GM18861 (cell line): ENCODE measurements at regions not wholly inside any gene's neighbourhood (a gene's known extent, or its start where the extent isn't known, plus 50 kb on each side); places are given as distances from the start of the nearest gene placed in this dataset.

Experiments used
- ATAC-seq: cut with Tn5 transposase; IDR thresholded peaks from one replicate; pipeline ENCODE4 v1.9.1; 2021; ENCODE audit not compliant: unreplicated experiment

GRCh38 chr2:139196754-139197153 lies 416.6 kb upstream of the NXPH2 start:
- ATAC-seq, result no peak

- no peak for ATAC-seq
Measured at GRCh38 chr2:139194546-139194945, 414.4 kb upstream of the NXPH2 start.

GRCh38 chr2:139177041-139177440 lies 396.9 kb upstream of the NXPH2 start:
- no peak for ATAC-seq

- no peak for ATAC-seq
Measured at GRCh38 chr2:139175510-139175909, 395.3 kb upstream of the NXPH2 start.

- ATAC-seq, result no peak
Measured at GRCh38 chr2:139170406-139170805, 390.2 kb upstream of the NXPH2 start.

GRCh38 chr2:139165601-139166000 lies 385.4 kb upstream of the NXPH2 start:
- no peak for ATAC-seq

- no peak for ATAC-seq
Measured at GRCh38 chr2:139165041-139165440, 384.9 kb upstream of the NXPH2 start.

GRCh38 chr2:139162957-139163356 lies 382.8 kb upstream of the NXPH2 start:
- ATAC-seq, result no peak

- ATAC-seq, result no peak
Measured at GRCh38 chr2:139162456-139162855, 382.3 kb upstream of the NXPH2 start.

GRCh38 chr2:139160836-139161235 lies 380.6 kb upstream of the NXPH2 start:
- ATAC-seq, result no peak

- no peak for ATAC-seq
Measured at GRCh38 chr2:139159177-139159576, 379.0 kb upstream of the NXPH2 start.

- ATAC-seq, result no peak
Measured at GRCh38 chr2:139156730-139157129, 376.5 kb upstream of the NXPH2 start.

GRCh38 chr2:139155991-139156390 lies 375.8 kb upstream of the NXPH2 start:
- no peak for ATAC-seq

- ATAC-seq, result no peak
Measured at GRCh38 chr2:139142252-139142880, 362.2 kb upstream of the NXPH2 start.

GRCh38 chr2:139124271-139124670 lies 344.1 kb upstream of the NXPH2 start:
- no peak for ATAC-seq

GRCh38 chr2:139123795-139124194 lies 343.6 kb upstream of the NXPH2 start:
- ATAC-seq, result no peak

- ATAC-seq, result no peak
Measured at GRCh38 chr2:139122711-139123158, 342.5 kb upstream of the NXPH2 start.

- no peak for ATAC-seq
Measured at GRCh38 chr2:139099721-139100120, 319.5 kb upstream of the NXPH2 start.

GRCh38 chr2:139098961-139099360 lies 318.8 kb upstream of the NXPH2 start:
- ATAC-seq, result no peak

GRCh38 chr2:139083121-139083520 lies 302.9 kb upstream of the NXPH2 start:
- ATAC-seq, result no peak

- ATAC-seq, result no peak
Measured at GRCh38 chr2:139080244-139080643, 300.1 kb upstream of the NXPH2 start.

- ATAC-seq, result no peak
Measured at GRCh38 chr2:139079311-139079710, 299.1 kb upstream of the NXPH2 start.

GRCh38 chr2:139078376-139078775 lies 298.2 kb upstream of the NXPH2 start:
- ATAC-seq, result no peak
